H9 (cell line): ENCODE measurements at regions not wholly inside any gene's neighbourhood (a gene's known extent, or its start where the extent isn't known, plus 50 kb on each side); places are given as distances from the start of the nearest gene placed in this dataset.

Experiments
- DNase-seq: peaks from one replicate; pipeline ENCODE4 v3.0.0-alpha.2; 2017
- H2AFZ ChIP-seq: one replicate; pipeline ENCODE4 v1.6.1; 2013; ENCODE audit warnings: mild to moderate bottlenecking, low read length, control low read depth, moderate library complexity
- H2AK5ac ChIP-seq: 2 replicates; pipeline ENCODE4 v1.6.1; 2013; ENCODE audit warnings: low read length, control low read depth, mixed read lengths; ENCODE audit not compliant: insufficient read length
- H2BK120ac ChIP-seq: one replicate; pipeline ENCODE4 v1.6.1; 2013; ENCODE audit warnings: low read depth, mild to moderate bottlenecking, low read length, control low read depth, inconsistent platforms; ENCODE audit not compliant: poor library complexity, severe bottlenecking
- H2BK12ac ChIP-seq: 2 replicates; pipeline ENCODE4 v1.6.1; 2013; ENCODE audit warnings: low read length, control low read depth, mixed read lengths, low read depth; ENCODE audit not compliant: insufficient read length
- H2BK15ac ChIP-seq: 2 replicates; pipeline ENCODE4 v1.6.1; 2013; ENCODE audit warnings: low read depth, low read length, control low read depth
- H2BK20ac ChIP-seq: one replicate; pipeline ENCODE4 v1.6.1; 2013; ENCODE audit warnings: low read depth, mild to moderate bottlenecking, low read length, control low read depth, inconsistent platforms; ENCODE audit not compliant: poor library complexity, severe bottlenecking
- H2BK5ac ChIP-seq: 2 replicates; pipeline ENCODE4 v1.6.1; 2013; ENCODE audit warnings: low read length, control low read depth, mixed read lengths; ENCODE audit not compliant: insufficient read length
- H3K14ac ChIP-seq: 2 replicates; pipeline ENCODE4 v1.6.1; 2013; ENCODE audit warnings: low read length, control low read depth; ENCODE audit not compliant: insufficient read depth
- H3K18ac ChIP-seq: 2 replicates; pipeline ENCODE4 v1.6.1; 2013; ENCODE audit warnings: low read depth, mild to moderate bottlenecking, mixed read lengths, low read length, control low read depth; ENCODE audit not compliant: insufficient read length
- H3K23ac ChIP-seq: 2 replicates; pipeline ENCODE4 v1.6.1; 2013; ENCODE audit warnings: low read length, control low read depth, mixed read lengths, low read depth; ENCODE audit not compliant: insufficient read length
- H3K23me2 ChIP-seq: 2 replicates; pipeline ENCODE4 v1.6.1; 2013; ENCODE audit warnings: low read depth, mild to moderate bottlenecking, mixed read lengths, low read length, control low read depth; ENCODE audit not compliant: insufficient read length, poor library complexity, severe bottlenecking
- H3K27ac ChIP-seq: 2 replicates; pipeline ENCODE4 v1.5.1; 2013; ENCODE audit warnings: low read length, control low read depth, mixed read lengths, low read depth; ENCODE audit not compliant: insufficient read length
- H3K27me3 ChIP-seq: 2 replicates; pipeline ENCODE4 v1.6.1; 2013; ENCODE audit warnings: low read length, control low read depth, inconsistent platforms; ENCODE audit not compliant: insufficient read depth
- H3K4ac ChIP-seq: 2 replicates; pipeline ENCODE4 v1.6.1; 2013; ENCODE audit warnings: low read depth, mild to moderate bottlenecking, control low read depth, inconsistent platforms, low read length, moderate library complexity
- H3K4me1 ChIP-seq: 2 replicates; pipeline ENCODE4 v1.6.1; 2013; ENCODE audit warnings: low read length, control low read depth, inconsistent platforms; ENCODE audit not compliant: insufficient read depth
- H3K4me2 ChIP-seq: 2 replicates; pipeline ENCODE4 v1.6.1; 2013; ENCODE audit warnings: low read length, control low read depth, mixed read lengths; ENCODE audit not compliant: insufficient read length, insufficient read depth
- H3K56ac ChIP-seq: 2 replicates; pipeline ENCODE4 v1.6.1; 2013; ENCODE audit warnings: low read depth, mild to moderate bottlenecking, mixed read lengths, low read length, control low read depth; ENCODE audit not compliant: insufficient read length
- H3K79me1 ChIP-seq: 2 replicates; pipeline ENCODE4 v1.6.1; 2013; ENCODE audit warnings: low read depth, mild to moderate bottlenecking, moderate library complexity, low read length, control low read depth, inconsistent platforms; ENCODE audit not compliant: insufficient read depth, poor library complexity, severe bottlenecking
- H3K79me2 ChIP-seq: 2 replicates; pipeline ENCODE4 v1.6.1; 2013; ENCODE audit warnings: low read length, control low read depth, inconsistent platforms; ENCODE audit not compliant: insufficient read depth
- H3K9ac ChIP-seq: 2 replicates; pipeline ENCODE4 v1.6.1; 2013; ENCODE audit warnings: low read length, control low read depth, mixed read lengths; ENCODE audit not compliant: insufficient read length; ENCODE audit errors: extremely low read depth
- H3K9me3 ChIP-seq: one replicate; pipeline ENCODE4 v1.6.1; 2013; ENCODE audit warnings: low read depth, low read length, inconsistent platforms; ENCODE audit not compliant: control insufficient read depth
- H3T11ph ChIP-seq: one replicate; pipeline ENCODE4 v1.6.1; 2013; ENCODE audit warnings: mild to moderate bottlenecking, low read length, control low read depth, inconsistent platforms
- H4K20me1 ChIP-seq: one replicate; pipeline ENCODE4 v1.6.1; 2013; ENCODE audit not compliant: control insufficient read depth, insufficient read length, insufficient read depth
- H4K5ac ChIP-seq: 2 replicates; pipeline ENCODE4 v1.6.1; 2013; ENCODE audit warnings: low read depth, mild to moderate bottlenecking, mixed read lengths, low read length, control low read depth; ENCODE audit not compliant: insufficient read length
- H4K8ac ChIP-seq: replicated peaks from 2 replicates; pipeline ENCODE4 v1.6.1; 2013; ENCODE audit warnings: low read length, control low read depth, mixed read lengths, low read depth; ENCODE audit not compliant: insufficient read length
- H4K91ac ChIP-seq: 2 replicates; pipeline ENCODE4 v1.6.1; 2013; ENCODE audit warnings: low read depth, mild to moderate bottlenecking, moderate library complexity, mixed read lengths, low read length, control low read depth; ENCODE audit not compliant: insufficient read length
- H3K27ac Mint-ChIP-seq, 3 experiments: 2 replicates in 2 of 3; 3 replicates in 1 of 3; pipeline ENCODE4 v1.8.0; 2020 to 2021; ENCODE audit warnings: mixed read lengths in 3 of 3, mild to moderate bottlenecking in 1 of 3, moderate library complexity in 1 of 3
- H3K27me3 Mint-ChIP-seq: 2 replicates; pipeline ENCODE4 v1.8.0; 2021; ENCODE audit warnings: low read depth, mild to moderate bottlenecking, moderate library complexity, mixed read lengths
- H3K36me3 Mint-ChIP-seq, 3 experiments: 2 replicates in 2 of 3; 3 replicates in 1 of 3; pipeline ENCODE4 v1.8.0; 2020 to 2021; ENCODE audit warnings: low read depth in 3 of 3, mixed read lengths in 3 of 3; ENCODE audit not compliant: insufficient read depth in 1 of 3
- H3K4me1 Mint-ChIP-seq, 2 experiments: 2 replicates each; pipeline ENCODE4 v1.8.0; 2020; ENCODE audit warnings: mixed read lengths in 2 of 2
- H3K4me3 Mint-ChIP-seq, 2 experiments: 2 replicates in 1 of 2; 3 replicates in 1 of 2; pipeline ENCODE4 v1.8.0; 2020 to 2021; ENCODE audit warnings: mild to moderate bottlenecking in 2 of 2, mixed read lengths in 2 of 2, moderate library complexity in 1 of 2
- H3K9me3 Mint-ChIP-seq, 2 experiments: 2 replicates in 1 of 2; 3 replicates in 1 of 2; pipeline ENCODE4 v1.8.0; 2020; ENCODE audit warnings: mild to moderate bottlenecking in 2 of 2, mixed read lengths in 2 of 2, moderate library complexity in 1 of 2
- CTCF ChIP-seq: fragments of 200-600 bp; sonication (generic); conservative IDR thresholded peaks from 3 replicates; pipeline ENCODE4 v1.8.0; 2021; ENCODE audit warnings: antibody characterized with exemption, mild to moderate bottlenecking
- WGBS: extraction: QIAGEN DNeasy Blood & Tissue Kit; methylation state at CpG from one replicate; pipeline ENCODE4 v1.1.7; 2013; ENCODE audit warnings: missing lambda C conversion rate, low lambda C conversion rate, mixed read lengths; ENCODE audit not compliant: insufficient read length; ENCODE audit errors: extremely low coverage; 5-methylcytosine and 5-hydroxymethylcytosine counted together

- Histone ChIP-seq H3K23ac (no peak overlapping the region), H2BK5ac (no peak overlapping the region), H3T11ph (no peak overlapping the region), H3K14ac (no peak overlapping the region), H2BK20ac (no peak overlapping the region), H3K9ac (no peak overlapping the region), H2BK120ac (no peak overlapping the region), H2BK12ac (no peak overlapping the region), H3K18ac (no peak overlapping the region), H2BK15ac (no peak overlapping the region), H2AK5ac (no peak overlapping the region), H3K56ac (no peak overlapping the region), H3K9me3 (no peaks in the 10 kb centered on the region), H4K5ac (no peak overlapping the region), H3K79me1 (no peaks in the 10 kb centered on the region), H3K4me2 (no peak overlapping the region), H3K27ac (no peak overlapping the region), H3K27me3 (no peaks in the 10 kb centered on the region), H3K79me2 (no peaks in the 10 kb centered on the region), H3K4ac (no peak overlapping the region), H3K23me2 (no peaks in the 10 kb centered on the region), H4K91ac (no peak overlapping the region), H3K4me1 (no peaks in the 10 kb centered on the region), H2AFZ (no peak overlapping the region), H4K20me1 (no peaks in the 10 kb centered on the region), H4K8ac (no peak overlapping the region)
- DNase-seq = no peak
- no peak overlapping the region; a peak in 1 of 7 replicates for H3K27ac Mint-ChIP-seq
- H3K27me3 Mint-ChIP-seq = no peaks in the 10 kb centered on the region; the same call in 1 of the 2 replicates
- peaks cover 0 to 2% of the 10 kb centered on the region in 2 experiments; a peak in 1 of 4 replicates for H3K4me1 Mint-ChIP-seq
- WGBS = no CpG with 5 or more reads among the region's 7 CpGs
- H3K36me3 Mint-ChIP-seq = no peaks in the 10 kb centered on the region
- H3K4me3 Mint-ChIP-seq = no peak overlapping the region
- no peaks in the 10 kb centered on the region for H3K9me3 Mint-ChIP-seq
- no peak for TF ChIP-seq CTCF
Measured at GRCh38 chr3:56884387-56884786, 82.6 kb upstream of the ARHGEF3 start.
